IgD-negative memory B cell (primary cell): ENCODE measurements at regions not wholly inside any gene's neighbourhood (a gene's known extent, or its start where the extent isn't known, plus 50 kb on each side); places are given as distances from the start of the nearest gene placed in this dataset.
"Not testable (repeated sequence)": the region's sequence is repeated elsewhere in the genome, so short reads cannot be mapped to it uniquely, and the experiment has no call there.

ENCODE experiments used
- H3K27ac Mint-ChIP-seq, 3 donors: one replicate each; pipeline ENCODE4 v1.8.0; 2020 to 2022; ENCODE audit warnings: mild to moderate bottlenecking in 3 of 3, mixed read lengths in 3 of 3, moderate library complexity in 1 of 3
- H3K27me3 Mint-ChIP-seq: one replicate; pipeline ENCODE4 v1.8.0; 2021; ENCODE audit warnings: mixed read lengths
- H3K36me3 Mint-ChIP-seq: one replicate; pipeline ENCODE4 v1.8.0; 2020; ENCODE audit warnings: mild to moderate bottlenecking, mixed read lengths
- H3K4me1 Mint-ChIP-seq, 3 donors: one replicate each; pipeline ENCODE4 v1.8.0; 2020 to 2022; ENCODE audit warnings: mixed read lengths in 3 of 3, mild to moderate bottlenecking in 1 of 3
- H3K4me3 Mint-ChIP-seq, 4 donors: one replicate each; pipeline ENCODE4 v1.8.0; 2020 to 2022; ENCODE audit warnings: mild to moderate bottlenecking in 4 of 4, mixed read lengths in 4 of 4, moderate library complexity in 3 of 4
- H3K9me3 Mint-ChIP-seq, 3 donors: one replicate each; pipeline ENCODE4 v1.8.0; 2020 to 2021; ENCODE audit warnings: mixed read lengths in 3 of 3, mild to moderate bottlenecking in 1 of 3

- H3K9me3 Mint-ChIP-seq = peaks cover 3 to 25% (median 18%) of the 10 kb centered on the region in 3 donors
- H3K36me3 Mint-ChIP-seq = no peaks in the 10 kb centered on the region
- no peaks in the 10 kb centered on the region for H3K4me1 Mint-ChIP-seq
- H3K4me3 Mint-ChIP-seq = no peak overlapping the region
- H3K27me3 Mint-ChIP-seq = peaks cover 3% of the 10 kb centered on the region
- no peak overlapping the region for H3K27ac Mint-ChIP-seq
Measured at GRCh38 chrX:85808217-85808616, 239.1 kb downstream of the CHM start.

GRCh38 chrX:85772391-85772790, 275.0 kb downstream of the CHM start:
- H3K36me3 Mint-ChIP-seq, H3K27ac Mint-ChIP-seq, H3K4me1 Mint-ChIP-seq, H3K27me3 Mint-ChIP-seq, H3K4me3 Mint-ChIP-seq, H3K9me3 Mint-ChIP-seq: not testable (repeated sequence)

GRCh38 chrX:85765651-85766050, 281.7 kb downstream of the CHM start:
- H3K27me3 Mint-ChIP-seq = no peaks in the 10 kb centered on the region
- no peaks in the 10 kb centered on the region for H3K4me1 Mint-ChIP-seq
- peaks cover 0 to 1% (median 0%) of the 10 kb centered on the region in 3 donors for H3K9me3 Mint-ChIP-seq
- H3K4me3 Mint-ChIP-seq = no peak overlapping the region
- H3K27ac Mint-ChIP-seq = no peak overlapping the region
- no peaks in the 10 kb centered on the region for H3K36me3 Mint-ChIP-seq

GRCh38 chrX:85723025-85723424, 324.3 kb downstream of the CHM start:
- not testable (repeated sequence) for H3K27me3 Mint-ChIP-seq, H3K27ac Mint-ChIP-seq
- H3K9me3 Mint-ChIP-seq = peaks cover 3 to 22% (median 7%) of the 10 kb centered on the region in 3 donors

GRCh38 chrX:85703233-85703632, 323.8 kb upstream of the POF1B start:
- not testable (repeated sequence) for H3K4me1 Mint-ChIP-seq, H3K9me3 Mint-ChIP-seq, H3K27me3 Mint-ChIP-seq, H3K36me3 Mint-ChIP-seq, H3K4me3 Mint-ChIP-seq
- H3K27ac Mint-ChIP-seq = peak overlapping the region in 1 of 3 donors; percentile 13

More at GRCh38 chrX:85723025-85723424, 324.3 kb downstream of the CHM start:
- not testable (repeated sequence) for H3K36me3 Mint-ChIP-seq, H3K4me3 Mint-ChIP-seq, H3K4me1 Mint-ChIP-seq

GRCh38 chrX:85698921-85699320, 319.5 kb upstream of the POF1B start:
- H3K27ac Mint-ChIP-seq = no peak overlapping the region
- H3K9me3 Mint-ChIP-seq = no peaks in the 10 kb centered on the region
- H3K4me3 Mint-ChIP-seq = no peak overlapping the region
- no peaks in the 10 kb centered on the region for H3K4me1 Mint-ChIP-seq
- no peaks in the 10 kb centered on the region for H3K36me3 Mint-ChIP-seq
- H3K27me3 Mint-ChIP-seq = no peaks in the 10 kb centered on the region

- Mint-ChIP-seq H3K4me1 (no peaks in the 10 kb centered on the region), H3K27ac (no peak overlapping the region), H3K4me3 (no peak overlapping the region), H3K27me3 (no peaks in the 10 kb centered on the region), H3K9me3 (peaks cover 2 to 17% (median 3%) of the 10 kb centered on the region in 3 donors), H3K36me3 (peaks cover 4% of the 10 kb centered on the region)
Measured at GRCh38 chrX:85685843-85686242, 306.4 kb upstream of the POF1B start.

- no peaks in the 10 kb centered on the region for H3K36me3 Mint-ChIP-seq
- H3K27ac Mint-ChIP-seq = no peak overlapping the region
- H3K27me3 Mint-ChIP-seq = no peaks in the 10 kb centered on the region
- H3K4me3 Mint-ChIP-seq = no peak overlapping the region
- H3K9me3 Mint-ChIP-seq = no peaks in the 10 kb centered on the region
- H3K4me1 Mint-ChIP-seq = no peaks in the 10 kb centered on the region
Measured at GRCh38 chrX:85666471-85666870, 287.0 kb upstream of the POF1B start.

- not testable (repeated sequence) for H3K27me3 Mint-ChIP-seq, H3K9me3 Mint-ChIP-seq, H3K4me3 Mint-ChIP-seq, H3K36me3 Mint-ChIP-seq, H3K4me1 Mint-ChIP-seq, H3K27ac Mint-ChIP-seq
Measured at GRCh38 chrX:85663970-85664369, 284.5 kb upstream of the POF1B start.

GRCh38 chrX:85630901-85631300, 251.4 kb upstream of the POF1B start:
- Mint-ChIP-seq H3K4me3 (no peak overlapping the region), H3K9me3 (no peaks in the 10 kb centered on the region), H3K27me3 (no peaks in the 10 kb centered on the region), H3K27ac (no peak overlapping the region), H3K36me3 (no peaks in the 10 kb centered on the region), H3K4me1 (no peaks in the 10 kb centered on the region)

- Mint-ChIP-seq H3K4me3 (no peak overlapping the region), H3K27me3 (no peaks in the 10 kb centered on the region), H3K9me3 (no peaks in the 10 kb centered on the region), H3K27ac (no peak overlapping the region), H3K36me3 (no peaks in the 10 kb centered on the region), H3K4me1 (no peaks in the 10 kb centered on the region)
Measured at GRCh38 chrX:85627363-85627762, 247.9 kb upstream of the POF1B start.

GRCh38 chrX:85622635-85623034, 243.2 kb upstream of the POF1B start:
- H3K27me3 Mint-ChIP-seq = peaks cover 2% of the 10 kb centered on the region
- no peaks in the 10 kb centered on the region for H3K9me3 Mint-ChIP-seq
- H3K36me3 Mint-ChIP-seq = peaks cover 1% of the 10 kb centered on the region
- H3K27ac Mint-ChIP-seq = no peak overlapping the region
- H3K4me3 Mint-ChIP-seq = no peak overlapping the region
- H3K4me1 Mint-ChIP-seq = peaks cover 0 to 2% (median 0%) of the 10 kb centered on the region in 3 donors

GRCh38 chrX:85620466-85620865, 241.0 kb upstream of the POF1B start:
- Mint-ChIP-seq H3K27me3 (peaks cover 2% of the 10 kb centered on the region), H3K4me3 (no peak overlapping the region), H3K27ac (peak overlapping the region in 1 of 3 donors; percentile 68), H3K4me1 (peaks cover 0 to 2% (median 0%) of the 10 kb centered on the region in 3 donors), H3K36me3 (peaks cover 1% of the 10 kb centered on the region), H3K9me3 (no peaks in the 10 kb centered on the region)

- Mint-ChIP-seq H3K9me3 (no peaks in the 10 kb centered on the region), H3K27ac (no peak overlapping the region), H3K4me3 (no peak overlapping the region), H3K27me3 (peaks cover 2% of the 10 kb centered on the region), H3K4me1 (peaks cover 0 to 2% (median 0%) of the 10 kb centered on the region in 3 donors), H3K36me3 (peaks cover 1% of the 10 kb centered on the region)
Measured at GRCh38 chrX:85619962-85620361, 240.5 kb upstream of the POF1B start.

GRCh38 chrX:85611926-85612325, 232.5 kb upstream of the POF1B start:
- no peaks in the 10 kb centered on the region for H3K27me3 Mint-ChIP-seq
- H3K27ac Mint-ChIP-seq = no peak overlapping the region
- no peak overlapping the region for H3K4me3 Mint-ChIP-seq
- H3K9me3 Mint-ChIP-seq = no peaks in the 10 kb centered on the region
- H3K36me3 Mint-ChIP-seq = no peaks in the 10 kb centered on the region
- H3K4me1 Mint-ChIP-seq = no peaks in the 10 kb centered on the region

- Mint-ChIP-seq H3K9me3 (no peaks in the 10 kb centered on the region), H3K27me3 (peaks cover 1% of the 10 kb centered on the region), H3K36me3 (no peaks in the 10 kb centered on the region), H3K4me1 (no peaks in the 10 kb centered on the region), H3K27ac (no peak overlapping the region), H3K4me3 (peak overlapping the region in 1 of 4 donors; percentile 9)
Measured at GRCh38 chrX:85592980-85593379, 213.5 kb upstream of the POF1B start.

- H3K4me1 Mint-ChIP-seq = no peaks in the 10 kb centered on the region
- no peaks in the 10 kb centered on the region for H3K36me3 Mint-ChIP-seq
- H3K9me3 Mint-ChIP-seq = no peaks in the 10 kb centered on the region
- H3K27me3 Mint-ChIP-seq = no peaks in the 10 kb centered on the region
- H3K4me3 Mint-ChIP-seq = no peak overlapping the region
- no peak overlapping the region for H3K27ac Mint-ChIP-seq
Measured at GRCh38 chrX:85591536-85591935, 212.1 kb upstream of the POF1B start.
